Glutamatergic neuron (in vitro differentiated cells): ENCODE measurements at regions not wholly inside any gene's neighbourhood (a gene's known extent, or its start where the extent isn't known, plus 50 kb on each side); places are given as distances from the start of the nearest gene placed in this dataset.

Experiments
- DNase-seq: peaks from one replicate; pipeline ENCODE4 v3.0.0; 2022
- H3K27ac Mint-ChIP-seq: one replicate; pipeline ENCODE4 v1.8.0; 2020; ENCODE audit warnings: mild to moderate bottlenecking, mixed read lengths, inconsistent platforms; ENCODE audit not compliant: unreplicated experiment
- H3K27me3 Mint-ChIP-seq: one replicate; pipeline ENCODE4 v1.8.0; 2020; ENCODE audit warnings: mild to moderate bottlenecking, moderate library complexity, mixed read lengths, inconsistent platforms; ENCODE audit not compliant: unreplicated experiment
- H3K36me3 Mint-ChIP-seq: one replicate; pipeline ENCODE4 v1.8.0; 2020; ENCODE audit warnings: mild to moderate bottlenecking, mixed read lengths, inconsistent platforms; ENCODE audit not compliant: unreplicated experiment
- H3K4me1 Mint-ChIP-seq: one replicate; pipeline ENCODE4 v1.8.0; 2020; ENCODE audit warnings: mild to moderate bottlenecking, low read depth, mixed read lengths, inconsistent platforms; ENCODE audit not compliant: unreplicated experiment
- H3K4me3 Mint-ChIP-seq: one replicate; pipeline ENCODE4 v1.8.0; 2020; ENCODE audit warnings: mild to moderate bottlenecking, mixed read lengths, inconsistent platforms; ENCODE audit not compliant: unreplicated experiment
- H3K9me3 Mint-ChIP-seq: one replicate; pipeline ENCODE4 v1.8.0; 2020; ENCODE audit warnings: mild to moderate bottlenecking, moderate library complexity, mixed read lengths, inconsistent platforms; ENCODE audit not compliant: unreplicated experiment
- TF ChIP-seq, protein P1 (sequence below): fragments of 200-600 bp; sonication (generic); IDR thresholded peaks from one replicate; pipeline ENCODE4 v1.5.0; 2021; ENCODE audit not compliant: partially characterized antibody, unreplicated experiment

DNA sequence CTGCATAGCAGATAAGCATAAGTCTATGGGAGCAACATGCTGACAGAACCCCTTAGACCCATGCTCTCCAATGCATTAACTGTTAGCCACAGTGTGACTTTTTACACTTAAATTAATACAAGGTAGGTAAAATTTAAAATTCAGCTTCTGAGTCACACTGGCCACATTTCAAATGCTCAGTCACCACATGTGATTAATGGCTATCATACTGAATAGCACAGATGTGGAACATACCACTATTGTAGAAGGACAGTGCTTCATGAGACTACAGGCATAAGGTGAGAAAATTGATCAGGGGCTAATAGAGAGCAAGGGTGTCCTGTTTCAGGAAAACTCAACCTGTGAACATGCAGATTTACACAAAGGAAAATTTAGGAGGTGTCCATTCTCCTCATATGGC, 357.0 kb upstream of the SEMA6D start:
- H3K9me3 Mint-ChIP-seq = no peaks in the 10 kb centered on the region
- H3K4me3 Mint-ChIP-seq = no peak overlapping the region
- H3K4me1 Mint-ChIP-seq = peaks cover 54% of the 10 kb centered on the region
- peaks cover 6% of the 10 kb centered on the region for H3K27me3 Mint-ChIP-seq
- no peaks in the 10 kb centered on the region for H3K36me3 Mint-ChIP-seq
- H3K27ac Mint-ChIP-seq = no peak overlapping the region
- DNase-seq = no peak
- TF ChIP-seq, protein P1, sequence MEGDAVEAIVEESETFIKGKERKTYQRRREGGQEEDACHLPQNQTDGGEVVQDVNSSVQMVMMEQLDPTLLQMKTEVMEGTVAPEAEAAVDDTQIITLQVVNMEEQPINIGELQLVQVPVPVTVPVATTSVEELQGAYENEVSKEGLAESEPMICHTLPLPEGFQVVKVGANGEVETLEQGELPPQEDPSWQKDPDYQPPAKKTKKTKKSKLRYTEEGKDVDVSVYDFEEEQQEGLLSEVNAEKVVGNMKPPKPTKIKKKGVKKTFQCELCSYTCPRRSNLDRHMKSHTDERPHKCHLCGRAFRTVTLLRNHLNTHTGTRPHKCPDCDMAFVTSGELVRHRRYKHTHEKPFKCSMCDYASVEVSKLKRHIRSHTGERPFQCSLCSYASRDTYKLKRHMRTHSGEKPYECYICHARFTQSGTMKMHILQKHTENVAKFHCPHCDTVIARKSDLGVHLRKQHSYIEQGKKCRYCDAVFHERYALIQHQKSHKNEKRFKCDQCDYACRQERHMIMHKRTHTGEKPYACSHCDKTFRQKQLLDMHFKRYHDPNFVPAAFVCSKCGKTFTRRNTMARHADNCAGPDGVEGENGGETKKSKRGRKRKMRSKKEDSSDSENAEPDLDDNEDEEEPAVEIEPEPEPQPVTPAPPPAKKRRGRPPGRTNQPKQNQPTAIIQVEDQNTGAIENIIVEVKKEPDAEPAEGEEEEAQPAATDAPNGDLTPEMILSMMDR = no peak

DNA sequence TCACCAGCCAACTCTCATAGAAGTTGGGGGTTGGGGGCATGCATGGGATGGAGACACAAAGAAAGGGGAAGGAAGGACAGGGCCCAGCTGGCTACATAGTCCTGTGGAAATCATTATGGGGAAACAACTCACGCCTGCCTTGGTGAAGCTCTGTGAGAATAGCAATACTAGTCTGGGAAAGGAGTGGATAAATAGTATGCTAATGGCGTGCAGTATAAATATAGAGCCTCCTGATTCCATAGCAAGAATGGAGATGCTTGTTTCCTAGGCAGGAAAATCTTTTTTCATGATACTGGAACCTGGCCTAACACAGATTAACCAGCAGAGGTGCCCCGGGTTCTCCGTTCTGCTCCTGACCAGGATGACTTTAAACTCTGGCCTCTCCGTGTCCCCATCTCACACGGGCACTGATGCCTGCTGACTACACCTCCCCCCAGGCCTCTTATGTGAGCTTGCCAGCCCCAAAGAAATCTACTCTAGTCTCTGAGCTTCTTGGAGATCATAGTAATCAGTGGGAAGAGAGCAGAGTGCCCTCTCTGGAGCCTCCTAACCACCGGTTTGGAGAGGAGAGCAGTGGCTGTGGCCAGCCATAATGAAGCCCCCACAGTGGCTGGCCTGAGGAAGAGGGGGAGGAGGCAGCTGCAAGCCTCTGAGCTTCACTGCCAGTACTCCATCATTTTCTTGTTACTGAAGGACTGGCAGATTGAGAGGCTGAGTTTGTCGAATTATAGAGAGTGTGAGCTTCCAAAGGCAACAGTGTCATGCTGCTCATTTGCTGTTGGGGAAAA, 355.0 kb upstream of the SEMA6D start:
- Mint-ChIP-seq H3K27ac (peak overlapping the region; percentile 62), H3K4me1 (peaks cover 45% of the 10 kb centered on the region), H3K4me3 (no peak overlapping the region), H3K27me3 (peaks cover 6% of the 10 kb centered on the region), H3K9me3 (no peaks in the 10 kb centered on the region), H3K36me3 (no peaks in the 10 kb centered on the region)
- TF ChIP-seq, protein P1 = no peak
- DNase-seq = no peak

DNA sequence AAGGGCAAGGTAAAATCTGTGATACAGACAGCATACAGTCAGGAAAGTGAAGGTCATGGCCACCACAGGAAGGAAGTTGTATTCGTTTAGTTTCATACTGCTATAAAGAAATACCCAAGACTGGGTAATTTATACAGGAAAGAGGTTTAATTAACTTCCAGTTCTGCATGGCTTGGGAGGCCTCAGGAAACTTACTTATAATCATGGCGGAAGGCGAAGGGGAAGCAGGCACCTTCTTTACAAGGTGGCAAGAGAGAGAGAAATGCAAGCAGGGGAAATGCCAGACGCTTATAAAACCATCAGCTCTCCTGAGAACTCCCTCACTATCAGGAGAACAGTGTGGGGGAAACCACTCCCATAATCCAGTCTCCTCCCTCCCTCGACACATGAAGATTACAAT, 353.7 kb upstream of the SEMA6D start:
- Mint-ChIP-seq H3K9me3 (no peaks in the 10 kb centered on the region), H3K4me3 (no peak overlapping the region), H3K27ac (no peak overlapping the region), H3K4me1 (peaks cover 43% of the 10 kb centered on the region), H3K27me3 (peaks cover 3% of the 10 kb centered on the region), H3K36me3 (no peaks in the 10 kb centered on the region)
- no peak for DNase-seq
- TF ChIP-seq, protein P1 = no peak

DNA sequence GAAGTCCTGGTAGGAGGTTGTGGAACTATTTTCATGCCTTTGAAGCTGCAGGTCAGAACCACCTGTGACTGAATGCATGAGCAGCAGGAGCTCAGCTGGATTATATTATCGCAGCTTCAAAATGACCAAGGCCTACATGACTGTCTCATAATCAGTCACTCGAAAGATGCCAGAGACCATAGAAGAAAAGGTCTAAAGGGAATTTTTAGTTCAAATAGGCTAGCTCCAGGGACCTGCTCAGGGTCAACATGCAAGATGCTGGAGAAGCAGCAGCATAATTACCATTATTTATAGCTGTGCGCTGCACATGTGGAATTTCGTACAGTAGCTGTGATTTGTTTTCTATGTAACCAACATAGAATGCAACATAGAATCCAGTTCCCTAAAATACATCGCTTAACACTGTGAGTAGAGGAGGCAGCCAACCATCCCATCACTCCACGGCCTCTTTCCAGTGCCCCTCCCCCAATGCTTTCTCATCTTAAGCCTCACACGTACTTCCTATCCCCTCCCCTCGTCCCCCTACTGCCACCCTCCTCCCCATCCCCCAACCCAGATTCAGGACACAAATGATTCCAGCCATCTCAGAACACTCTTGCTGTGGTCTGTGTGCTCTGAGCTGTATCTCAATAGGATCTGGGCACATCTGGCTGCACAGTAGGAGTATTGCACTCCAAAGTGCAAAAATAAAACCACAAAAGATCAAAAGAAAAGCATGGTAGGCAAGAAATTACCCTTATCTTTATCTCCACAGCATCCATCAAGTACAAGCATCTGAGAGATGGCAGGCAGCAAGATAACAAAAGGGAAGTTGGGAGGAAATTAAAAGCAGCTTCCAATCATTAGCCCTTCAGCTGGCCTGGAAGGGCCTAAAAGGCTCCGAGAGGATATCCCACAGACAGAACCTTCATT, 352.8 kb upstream of the SEMA6D start:
- H3K4me3 Mint-ChIP-seq = no peak overlapping the region
- peaks cover 43% of the 10 kb centered on the region for H3K4me1 Mint-ChIP-seq
- TF ChIP-seq, protein P1 = no peak
- H3K9me3 Mint-ChIP-seq = peaks cover 3% of the 10 kb centered on the region
- no peaks in the 10 kb centered on the region for H3K36me3 Mint-ChIP-seq
- no peak for DNase-seq
- peak overlapping the region; percentile 10 for H3K27ac Mint-ChIP-seq
- H3K27me3 Mint-ChIP-seq = peaks cover 5% of the 10 kb centered on the region

DNA sequence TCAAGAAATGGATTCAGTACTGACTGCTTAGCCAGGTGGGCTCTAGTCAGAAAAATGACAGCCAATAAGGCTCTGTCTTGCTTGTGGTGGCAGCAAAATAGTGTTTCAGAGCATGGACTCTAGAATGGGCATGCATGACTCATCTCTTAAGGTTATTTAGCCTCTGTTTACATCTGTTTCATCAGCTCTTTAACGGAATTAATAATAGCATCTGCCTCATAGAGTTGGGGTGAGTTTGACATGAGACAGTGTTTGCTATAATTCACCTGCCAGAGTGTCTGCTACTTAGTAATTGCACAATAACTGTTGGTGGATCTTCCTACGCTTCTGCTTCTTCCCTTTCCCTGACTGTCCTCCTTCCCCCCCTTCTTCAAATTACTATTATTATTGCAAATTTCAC, 350.4 kb upstream of the SEMA6D start:
- peaks cover 30% of the 10 kb centered on the region for H3K4me1 Mint-ChIP-seq
- DNase-seq = no peak
- H3K4me3 Mint-ChIP-seq = no peak overlapping the region
- H3K27ac Mint-ChIP-seq = no peak overlapping the region
- H3K27me3 Mint-ChIP-seq = peaks cover 9% of the 10 kb centered on the region
- TF ChIP-seq, protein P1 = no peak
- peaks cover 3% of the 10 kb centered on the region for H3K9me3 Mint-ChIP-seq
- H3K36me3 Mint-ChIP-seq = no peaks in the 10 kb centered on the region
